IPS DF 4.7 (cell line): ENCODE measurements at regions not wholly inside any gene's neighbourhood (a gene's known extent, or its start where the extent isn't known, plus 50 kb on each side); places are given as distances from the start of the nearest gene placed in this dataset.

Experiments
- DNase-seq: peaks from one replicate; pipeline ENCODE4 v3.0.0-alpha.2; 2013; ENCODE audit warnings: low spot score; ENCODE audit errors: extremely low read depth

GRCh38 chr3:124397088-124397487 is 333.2 kb upstream of the UMPS start:
- DNase-seq: no peak

DNA sequence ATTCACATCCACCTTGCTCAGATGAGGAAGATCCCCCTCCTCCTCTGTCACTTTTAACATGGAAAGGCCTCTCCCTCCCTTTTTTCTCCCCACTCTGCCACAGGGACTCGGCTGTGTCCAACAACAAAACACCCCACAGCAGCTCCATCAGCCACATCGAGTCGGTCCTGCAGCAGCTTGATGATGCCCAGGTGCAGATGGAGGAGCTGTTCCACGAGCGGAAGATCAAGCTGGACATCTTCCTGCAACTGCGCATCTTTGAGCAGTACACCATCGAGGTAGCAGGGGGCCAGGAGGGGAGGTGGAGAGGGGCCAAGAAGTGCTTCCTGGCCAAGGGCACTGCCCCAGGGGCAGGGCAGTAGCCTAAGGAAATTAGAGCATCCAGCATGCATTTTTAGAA is 331.7 kb upstream of the UMPS start:
- no peak for DNase-seq

GRCh38 chr3:124401843-124402242 is 328.4 kb upstream of the UMPS start:
- DNase-seq: no peak

- no peak for DNase-seq
These were observed 327.5 kb upstream of the UMPS start for GRCh38 chr3:124402791-124403190.

DNA sequence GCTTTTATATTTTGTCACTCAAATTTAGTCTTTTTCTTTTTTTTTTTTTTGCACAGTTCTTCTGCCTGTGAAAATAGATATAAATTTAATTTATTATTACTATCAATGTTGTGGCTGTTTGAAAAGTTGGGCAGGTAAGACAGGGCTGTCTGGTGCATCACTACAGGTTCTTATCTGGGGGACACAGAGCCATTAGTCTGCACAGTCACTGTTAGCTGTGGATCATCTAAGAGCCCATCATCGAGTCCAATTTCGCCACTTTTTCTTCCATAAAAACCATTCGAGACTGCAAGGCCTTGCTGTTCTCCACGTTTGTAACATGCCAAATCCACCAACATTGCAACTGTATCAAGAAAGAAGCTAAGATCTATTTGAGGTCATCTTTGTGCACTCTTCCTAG is 325.6 kb upstream of the UMPS start:
- no peak for DNase-seq

GRCh38 chr3:124407260-124407659 is 323.0 kb upstream of the UMPS start:
- no peak for DNase-seq

GRCh38 chr3:124409650-124410275 is 320.5 kb upstream of the UMPS start:
- no peak for DNase-seq

GRCh38 chr3:124410471-124410870 is 319.8 kb upstream of the UMPS start:
- DNase-seq: no peak

- DNase-seq: no peak
These were observed 318.5 kb upstream of the UMPS start for GRCh38 chr3:124411728-124412127.

GRCh38 chr3:124412644-124413043 is 317.6 kb upstream of the UMPS start:
- DNase-seq: no peak

DNA sequence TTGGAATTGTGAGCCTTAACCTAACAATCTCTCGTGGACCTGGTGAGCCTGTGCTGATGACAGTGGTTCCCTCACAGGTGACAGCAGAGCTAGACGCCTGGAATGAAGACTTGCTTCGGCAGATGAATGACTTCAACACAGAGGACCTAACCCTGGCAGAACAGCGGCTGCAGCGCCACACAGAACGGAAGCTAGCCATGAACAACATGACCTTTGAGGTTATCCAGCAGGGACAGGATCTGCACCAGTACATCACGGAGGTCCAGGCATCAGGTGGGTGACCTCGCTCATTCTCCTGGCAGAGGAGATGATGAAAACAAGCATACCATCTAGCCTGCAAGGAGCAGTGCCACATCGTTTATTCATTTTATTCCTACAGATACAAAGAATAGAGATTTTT is 316.9 kb upstream of the UMPS start:
- DNase-seq: no peak

GRCh38 chr3:124413989-124414598 is 316.2 kb upstream of the UMPS start:
- DNase-seq: no peak

GRCh38 chr3:124415446-124415960 is 314.7 kb upstream of the UMPS start:
- DNase-seq: no peak

GRCh38 chr3:124419303-124419702 is 310.9 kb upstream of the UMPS start:
- no peak for DNase-seq

- no peak for DNase-seq
These were observed 309.9 kb upstream of the UMPS start for GRCh38 chr3:124420392-124420791.

DNA sequence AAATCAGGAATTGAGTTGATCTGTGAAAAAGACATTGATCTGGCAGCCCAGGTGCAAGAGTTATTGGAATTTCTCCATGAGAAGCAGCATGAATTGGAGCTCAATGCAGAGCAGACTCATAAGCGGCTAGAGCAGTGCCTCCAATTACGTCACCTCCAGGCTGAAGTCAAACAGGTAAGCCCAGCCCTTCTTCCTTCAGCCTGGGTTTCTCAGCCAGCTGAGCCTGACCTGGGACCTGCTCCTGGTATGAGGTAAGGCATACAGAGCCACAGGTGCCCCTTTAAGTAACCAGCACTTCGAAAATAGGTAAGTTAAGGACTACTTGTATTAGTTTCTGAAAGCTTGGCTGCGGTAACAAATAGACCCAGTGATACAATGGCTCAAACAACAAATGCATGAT is 307.4 kb upstream of the UMPS start:
- no peak for DNase-seq

- no peak for DNase-seq
These were observed 305.9 kb upstream of the UMPS start for GRCh38 chr3:124424396-124424795.

GRCh38 chr3:124425972-124426371 is 304.3 kb upstream of the UMPS start:
- DNase-seq: no peak

DNA sequence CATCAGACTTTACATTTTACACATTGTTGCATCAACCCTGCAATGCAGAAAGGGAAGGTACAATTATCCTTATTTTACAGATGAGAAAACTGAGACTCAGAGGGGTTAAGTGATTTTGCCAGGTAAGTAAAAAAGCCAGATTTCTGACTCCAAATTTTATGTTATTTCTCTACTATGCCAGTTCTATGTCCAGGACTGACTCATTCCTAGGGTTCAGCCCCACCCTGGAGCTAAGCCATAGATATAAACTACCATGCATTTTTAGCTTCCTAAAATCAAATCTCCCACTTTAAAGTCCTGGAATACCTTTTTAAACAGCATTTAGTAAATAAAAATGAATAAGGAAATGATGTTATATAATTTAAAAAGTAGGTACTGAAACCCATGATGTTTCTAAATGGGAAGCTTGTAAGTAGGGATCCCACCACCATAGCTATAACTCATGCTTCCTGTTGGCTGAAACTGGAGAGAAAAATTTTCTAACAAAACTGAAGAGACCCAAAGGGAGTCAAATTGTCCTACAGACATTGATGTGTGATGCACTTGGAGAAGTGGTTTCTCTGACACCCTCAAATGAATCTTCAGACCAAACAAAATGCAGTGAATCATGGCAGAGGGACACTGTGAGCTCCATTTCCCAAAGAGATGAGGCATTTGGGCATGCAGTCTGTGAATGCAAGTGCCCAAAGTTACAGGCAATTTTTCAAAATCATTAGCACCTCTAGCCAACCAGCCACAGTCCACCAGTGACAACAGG is 301.7 kb upstream of the UMPS start:
- DNase-seq: no peak

- DNase-seq: no peak
These were observed 301.0 kb upstream of the UMPS start for GRCh38 chr3:124429129-124429815.

DNA sequence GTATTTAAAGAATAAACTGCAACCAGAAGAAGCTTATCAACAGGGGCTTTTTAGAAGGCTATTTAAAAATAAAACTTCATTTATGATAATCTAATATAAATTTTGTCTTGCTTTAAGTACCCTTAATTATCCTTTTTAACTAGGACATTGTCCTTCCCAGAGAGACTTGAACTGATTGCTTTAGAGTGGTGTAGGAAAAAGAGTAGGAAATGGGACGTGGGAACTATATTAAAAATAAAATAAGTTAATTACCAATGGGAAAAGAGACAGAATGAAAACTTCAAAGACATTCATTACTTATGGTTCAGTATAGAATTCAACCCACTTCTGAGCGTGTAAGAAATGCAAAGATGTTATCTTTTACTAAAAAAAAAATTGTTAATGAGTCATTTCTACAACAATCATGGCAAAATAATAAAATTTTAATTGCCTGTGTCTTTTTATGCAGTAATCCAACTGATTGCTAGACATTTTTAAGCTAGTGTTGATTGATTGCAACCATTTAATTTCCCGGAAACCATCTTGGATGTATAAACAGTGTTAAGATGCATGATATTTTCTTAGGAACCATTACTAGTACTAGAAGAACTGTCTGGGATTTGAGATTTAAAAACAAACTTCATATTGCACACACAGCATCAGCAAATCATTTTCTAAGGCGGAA is 298.8 kb upstream of the UMPS start:
- DNase-seq: no peak
